Left renal cortex interstitium (tissue), 4 donors: ENCODE measurements at regions not wholly inside any gene's neighbourhood (a gene's known extent, or its start where the extent isn't known, plus 50 kb on each side); places are given as distances from the start of the nearest gene placed in this dataset.
A peak's percentile ranks its signal among the peaks of the same experiment; 100 is the strongest.

Experiments used
- DNase-seq, 4 donors: peaks; one replicate each; pipeline ENCODE4 v3.0.0-alpha.2; 2013; ENCODE audit warnings: low read depth in 4 of 4, low spot score in 2 of 4, missing footprints in 1 of 4

DNA sequence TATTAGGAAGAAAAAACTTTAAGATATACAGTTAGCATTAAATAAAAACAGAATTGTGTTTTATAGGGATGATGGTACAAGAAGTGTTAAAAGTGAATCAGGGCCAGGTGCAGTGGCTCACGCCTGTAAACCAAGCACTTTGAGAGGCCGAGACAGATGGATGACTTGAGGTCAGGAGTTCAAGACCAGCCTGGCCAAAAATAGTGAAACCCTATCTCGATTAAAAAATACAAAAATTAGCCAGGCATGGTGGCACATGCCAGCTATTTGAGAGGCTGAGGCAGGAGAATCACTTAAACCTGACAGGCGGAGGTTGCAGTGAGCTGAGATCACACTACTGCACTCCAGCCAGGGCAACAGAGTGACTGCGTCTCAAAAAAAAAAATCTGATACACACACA, 282.9 kb upstream of the ATP10B start:
- DNase-seq: peak in 1 of 4 donors; percentile 20

DNA sequence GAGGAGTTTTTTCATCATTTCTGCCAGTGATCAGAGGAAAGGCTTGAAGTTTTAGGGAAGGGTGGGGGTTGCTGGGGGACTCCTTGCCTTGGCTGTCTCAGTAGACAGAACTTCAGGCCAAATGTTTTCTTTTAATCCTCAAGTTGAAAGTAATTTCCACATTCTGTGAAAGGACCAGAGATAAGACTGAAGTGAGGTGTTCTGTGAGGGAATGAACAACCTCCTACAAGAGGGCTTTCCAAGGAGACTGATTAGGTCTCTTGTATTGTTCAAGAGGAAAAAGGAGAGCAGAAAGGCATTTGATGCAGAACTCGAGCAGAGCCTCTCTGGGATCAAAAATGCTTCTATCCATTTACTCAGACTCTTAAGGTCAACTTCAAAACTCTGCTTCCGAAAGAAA, 282.1 kb upstream of the ATP10B start:
- DNase-seq: no peak

GRCh38 chr5:161115941-161116340, 263.9 kb upstream of the ATP10B start:
- DNase-seq: no peak

GRCh38 chr5:161112371-161112770, 260.4 kb upstream of the ATP10B start:
- DNase-seq: no peak

DNA sequence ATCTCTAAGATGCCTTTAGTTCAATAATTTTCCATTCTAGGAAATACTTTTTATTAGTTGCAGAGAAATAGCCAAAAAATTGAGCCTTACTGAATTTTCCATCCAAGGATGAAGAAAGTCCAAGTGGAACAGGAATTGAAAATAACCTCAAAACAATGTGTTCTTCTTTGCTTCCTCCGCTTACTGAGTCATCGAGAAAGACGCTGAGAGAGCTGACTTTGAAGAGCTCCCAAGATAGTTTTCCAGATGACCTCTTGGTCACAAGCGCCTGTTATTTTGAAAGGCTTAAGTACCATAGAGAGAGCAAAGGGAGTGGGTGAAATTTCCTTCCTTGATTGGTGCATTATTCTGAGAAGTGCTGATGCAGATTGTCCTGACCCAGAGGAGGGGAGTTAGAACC, 253.5 kb upstream of the ATP10B start:
- DNase-seq: no peak

- DNase-seq: no peak
Measured at GRCh38 chr5:161098516-161098915, 246.5 kb upstream of the ATP10B start.

GRCh38 chr5:161096581-161096980, 244.6 kb upstream of the ATP10B start:
- no peak for DNase-seq

GRCh38 chr5:161095953-161096352, 243.9 kb upstream of the ATP10B start:
- no peak for DNase-seq

GRCh38 chr5:161094411-161094810, 242.4 kb upstream of the ATP10B start:
- no peak for DNase-seq

DNA sequence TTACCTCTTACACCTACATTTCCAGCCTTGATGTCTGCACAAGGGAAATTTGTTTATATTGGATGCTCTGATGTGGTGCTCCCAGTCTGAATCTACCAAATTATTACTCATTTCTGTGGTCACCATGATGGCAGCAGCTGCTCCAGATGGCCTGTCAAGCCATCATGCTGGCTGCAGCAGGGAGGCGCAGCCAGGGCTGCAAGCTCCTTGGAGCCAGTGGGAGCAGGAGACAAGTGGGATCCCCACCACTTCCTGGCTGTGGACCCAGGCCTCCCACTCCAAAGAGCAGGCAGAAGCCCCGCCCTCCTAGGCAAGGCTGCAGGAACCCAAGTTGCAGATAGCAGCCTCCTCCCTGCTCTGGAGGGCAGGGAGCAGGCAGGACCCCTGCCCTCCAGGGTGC, 241.1 kb upstream of the ATP10B start:
- DNase-seq: no peak

DNA sequence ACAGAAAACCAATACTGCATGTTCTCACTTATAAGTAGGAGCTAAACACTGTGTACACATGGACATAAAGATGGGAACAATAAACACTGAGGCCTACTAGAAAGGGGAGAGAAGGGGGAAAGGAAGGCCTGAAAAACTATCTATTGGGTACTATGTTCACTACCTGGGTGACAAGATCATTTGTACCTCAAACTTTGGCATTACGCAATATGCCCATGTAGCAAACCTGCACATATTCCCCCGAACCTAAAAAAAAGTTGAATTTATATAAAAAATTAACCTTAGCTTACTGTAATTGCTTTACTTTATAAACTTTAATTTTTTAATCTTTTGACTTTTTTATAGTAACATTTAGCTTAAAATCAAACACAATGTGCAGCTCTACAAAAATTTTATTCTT, 237.6 kb upstream of the ATP10B start:
- DNase-seq: no peak

- no peak for DNase-seq
Measured at GRCh38 chr5:161086461-161086860, 234.4 kb upstream of the ATP10B start.

DNA sequence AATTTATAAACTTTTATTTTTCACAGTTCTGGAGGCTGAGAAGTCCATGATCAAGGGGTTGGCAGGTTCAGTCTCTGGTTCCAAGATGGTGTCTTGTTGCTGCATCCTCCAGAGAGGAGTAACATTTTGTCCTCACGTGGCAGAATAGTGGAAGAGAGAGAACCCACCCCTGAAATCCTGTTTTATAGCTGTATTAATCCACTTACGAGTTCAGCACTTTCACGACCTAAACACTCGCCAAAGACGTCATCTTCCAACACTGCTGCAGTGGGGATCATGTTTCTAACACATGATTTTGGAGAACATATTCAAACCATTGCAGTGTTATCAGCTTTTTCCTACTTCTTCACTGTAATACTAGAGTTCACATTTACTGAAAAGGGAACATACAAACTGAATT, 233.0 kb upstream of the ATP10B start:
- no peak for DNase-seq

DNA sequence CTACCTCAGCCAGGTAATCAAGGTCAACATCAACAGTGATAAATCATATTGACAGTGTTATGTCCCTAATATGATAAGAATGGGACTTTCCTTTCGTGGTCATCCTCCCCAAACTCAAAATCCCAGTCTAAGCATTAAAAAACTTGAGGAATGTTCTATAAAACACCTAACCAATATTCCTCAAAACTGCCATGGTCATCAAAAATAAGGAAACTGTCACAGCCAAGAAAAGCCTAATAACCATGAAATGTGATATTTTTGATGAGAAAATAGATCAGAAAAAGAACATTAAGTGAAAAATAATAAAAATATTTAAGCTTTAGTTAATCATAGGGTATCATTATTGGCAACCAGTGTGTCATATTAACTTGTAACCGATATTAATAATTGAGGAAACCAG, 232.1 kb upstream of the ATP10B start:
- no peak for DNase-seq

- no peak for DNase-seq
Measured at GRCh38 chr5:161078793-161079192, 226.8 kb upstream of the ATP10B start.

GRCh38 chr5:161077936-161078545, 226.0 kb upstream of the ATP10B start:
- DNase-seq: no peak

- no peak for DNase-seq
Measured at GRCh38 chr5:161077496-161077895, 225.5 kb upstream of the ATP10B start.

DNA sequence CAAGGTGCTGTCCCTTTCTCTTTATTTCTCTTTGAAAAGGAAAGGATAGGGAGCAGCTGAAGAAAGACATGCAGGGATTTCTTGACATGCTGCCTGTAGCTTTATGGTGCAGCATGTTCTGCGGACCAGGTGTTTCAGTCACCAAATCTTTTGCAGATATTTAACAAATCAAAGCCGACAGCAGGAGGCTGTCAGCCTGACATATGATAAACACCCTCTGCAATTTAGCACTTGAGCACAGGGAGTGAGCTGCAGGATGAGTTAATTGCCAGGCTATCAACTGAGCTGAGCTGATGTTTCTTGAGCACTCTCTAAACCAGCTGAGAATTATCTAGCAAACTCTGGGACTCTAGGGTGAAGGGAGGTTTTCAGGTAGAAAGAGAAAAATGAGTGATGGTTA, 212.8 kb upstream of the ATP10B start:
- no peak for DNase-seq

- DNase-seq: no peak
Measured at GRCh38 chr5:161064297-161064696, 212.3 kb upstream of the ATP10B start.

DNA sequence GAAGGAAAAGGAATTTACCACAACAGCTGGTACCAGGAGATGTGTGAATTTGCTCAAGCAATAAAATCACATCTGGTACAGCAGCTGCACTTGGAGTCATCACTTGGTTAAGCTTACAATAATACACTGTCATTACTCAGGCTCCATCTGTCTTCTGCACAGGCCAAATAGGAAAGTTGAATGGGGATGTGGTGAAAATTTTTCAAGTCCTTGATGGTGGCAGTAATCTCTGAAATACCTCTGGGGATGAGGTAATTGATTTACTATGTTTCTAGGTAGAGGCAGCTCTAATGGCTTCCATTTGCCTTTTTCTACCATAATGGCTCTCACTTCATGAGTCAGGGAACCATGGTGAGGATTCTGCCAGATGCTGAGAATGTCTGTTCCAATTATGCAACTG, 206.8 kb upstream of the ATP10B start:
- DNase-seq: no peak

DNA sequence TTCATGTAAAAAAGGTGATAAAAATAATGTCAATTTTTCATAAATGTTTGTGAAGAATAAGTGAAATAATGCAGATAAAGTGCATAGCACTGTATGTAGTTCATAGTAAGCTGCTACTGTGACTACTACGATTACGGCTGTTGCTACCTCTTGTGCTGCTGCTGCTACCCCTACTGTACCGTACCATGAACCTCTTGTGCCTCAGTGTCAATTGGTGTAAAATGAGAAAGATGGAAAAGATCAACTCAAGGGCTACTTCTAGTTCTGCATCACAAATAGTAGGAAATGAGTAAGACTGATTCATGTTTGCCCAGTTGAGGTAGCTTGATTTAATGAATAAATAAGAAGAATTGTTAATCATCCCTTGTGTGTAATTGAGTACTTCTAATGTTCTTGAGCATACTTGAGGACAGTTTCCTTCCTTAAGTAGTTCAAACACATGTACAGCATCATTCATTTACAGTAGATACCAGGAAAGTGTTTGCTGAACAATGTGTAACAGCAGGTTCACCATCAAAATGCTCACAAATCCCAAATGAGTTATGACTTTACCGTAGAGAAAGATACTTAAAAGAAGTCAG, 200.0 kb upstream of the ATP10B start:
- DNase-seq: no peak

- no peak for DNase-seq
Measured at GRCh38 chr5:161047024-161047423, 195.0 kb upstream of the ATP10B start.

DNA sequence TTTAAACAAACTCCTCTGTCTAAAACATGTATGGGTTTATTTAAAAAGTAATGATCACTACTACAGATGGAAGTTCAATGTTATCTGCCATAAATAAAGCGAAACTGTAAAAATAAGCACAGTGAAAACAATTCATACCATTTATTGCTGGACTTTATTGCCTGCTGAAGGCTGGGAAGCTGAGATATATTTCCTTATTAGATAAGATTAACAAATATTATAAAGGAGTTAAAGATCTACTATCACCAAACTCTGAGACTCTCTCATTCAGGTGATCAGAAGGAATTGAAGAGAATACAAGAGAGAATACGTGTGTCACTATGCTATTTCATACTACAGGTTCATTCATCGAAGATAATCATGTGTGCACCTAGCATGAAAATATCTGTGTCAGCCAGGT, 190.9 kb upstream of the ATP10B start:
- DNase-seq: no peak
